ENCODE measurements at regions not wholly inside any gene's neighbourhood (a gene's known extent, or its start where the extent isn't known, plus 50 kb on each side); places are given as distances from the start of the nearest gene placed in this dataset.

DNA sequence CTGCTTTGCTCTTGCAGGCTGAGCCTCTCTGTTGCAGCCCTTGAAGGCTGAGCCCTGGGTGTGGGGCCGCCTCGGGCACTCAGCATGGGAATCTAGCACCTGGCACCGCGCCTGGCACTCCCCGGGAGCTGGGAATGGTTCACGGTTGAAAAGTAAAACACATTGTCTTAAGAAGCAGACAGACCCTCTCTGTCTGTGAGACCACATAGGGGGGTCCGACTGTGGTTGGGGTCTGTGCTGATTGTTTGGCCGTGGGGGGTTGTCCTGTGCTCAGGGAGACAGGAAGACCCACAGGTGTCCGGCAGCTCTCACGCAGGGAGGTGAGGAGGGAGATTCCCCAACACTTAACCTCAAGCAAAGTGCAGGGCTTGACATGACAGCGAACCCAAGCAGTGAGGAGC is 64.8 kb downstream of the SOX1 start:
- TF ChIP-seq CTCF (IDR thresholded peaks at IDR 0.05; ENCODE audit: insufficient read depth, low read depth, low read length): no peak
- TF ChIP-seq EZH2 (IDR thresholded peaks at IDR 0.05; ENCODE audit: insufficient read depth, low read length): no peak

Data from astrocyte (in vitro differentiated cells and primary cell).